ENCODE measurements at regions not wholly inside any gene's neighbourhood (a gene's known extent, or its start where the extent isn't known, plus 50 kb on each side); places are given as distances from the start of the nearest gene placed in this dataset.

DNA sequence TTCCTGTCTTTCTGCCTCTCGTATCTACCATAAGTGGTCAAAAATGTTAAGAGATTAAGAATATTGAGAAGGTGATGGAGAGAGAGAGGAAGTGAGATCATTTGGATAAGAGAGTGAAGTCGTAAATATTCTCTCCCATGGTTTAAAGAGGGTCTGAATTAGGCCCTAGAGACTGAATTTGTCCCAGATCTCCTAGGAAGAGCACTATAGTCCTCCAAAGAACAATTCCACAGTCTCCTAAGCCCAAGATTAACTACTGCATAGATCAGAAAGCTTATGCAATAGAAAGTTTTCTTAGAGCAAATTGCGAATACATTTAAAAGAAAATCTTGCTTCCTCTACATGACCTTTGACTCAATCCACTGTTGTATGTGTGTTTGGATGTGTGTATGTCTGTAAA, 598.8 kb downstream of the TUSC7 start:
- TF ChIP-seq, protein P1, sequence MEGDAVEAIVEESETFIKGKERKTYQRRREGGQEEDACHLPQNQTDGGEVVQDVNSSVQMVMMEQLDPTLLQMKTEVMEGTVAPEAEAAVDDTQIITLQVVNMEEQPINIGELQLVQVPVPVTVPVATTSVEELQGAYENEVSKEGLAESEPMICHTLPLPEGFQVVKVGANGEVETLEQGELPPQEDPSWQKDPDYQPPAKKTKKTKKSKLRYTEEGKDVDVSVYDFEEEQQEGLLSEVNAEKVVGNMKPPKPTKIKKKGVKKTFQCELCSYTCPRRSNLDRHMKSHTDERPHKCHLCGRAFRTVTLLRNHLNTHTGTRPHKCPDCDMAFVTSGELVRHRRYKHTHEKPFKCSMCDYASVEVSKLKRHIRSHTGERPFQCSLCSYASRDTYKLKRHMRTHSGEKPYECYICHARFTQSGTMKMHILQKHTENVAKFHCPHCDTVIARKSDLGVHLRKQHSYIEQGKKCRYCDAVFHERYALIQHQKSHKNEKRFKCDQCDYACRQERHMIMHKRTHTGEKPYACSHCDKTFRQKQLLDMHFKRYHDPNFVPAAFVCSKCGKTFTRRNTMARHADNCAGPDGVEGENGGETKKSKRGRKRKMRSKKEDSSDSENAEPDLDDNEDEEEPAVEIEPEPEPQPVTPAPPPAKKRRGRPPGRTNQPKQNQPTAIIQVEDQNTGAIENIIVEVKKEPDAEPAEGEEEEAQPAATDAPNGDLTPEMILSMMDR (conservative IDR thresholded peaks at IDR 0.05; ENCODE audit: low read depth in 2 of 2) = no peak
- TF ChIP-seq, protein P2, sequence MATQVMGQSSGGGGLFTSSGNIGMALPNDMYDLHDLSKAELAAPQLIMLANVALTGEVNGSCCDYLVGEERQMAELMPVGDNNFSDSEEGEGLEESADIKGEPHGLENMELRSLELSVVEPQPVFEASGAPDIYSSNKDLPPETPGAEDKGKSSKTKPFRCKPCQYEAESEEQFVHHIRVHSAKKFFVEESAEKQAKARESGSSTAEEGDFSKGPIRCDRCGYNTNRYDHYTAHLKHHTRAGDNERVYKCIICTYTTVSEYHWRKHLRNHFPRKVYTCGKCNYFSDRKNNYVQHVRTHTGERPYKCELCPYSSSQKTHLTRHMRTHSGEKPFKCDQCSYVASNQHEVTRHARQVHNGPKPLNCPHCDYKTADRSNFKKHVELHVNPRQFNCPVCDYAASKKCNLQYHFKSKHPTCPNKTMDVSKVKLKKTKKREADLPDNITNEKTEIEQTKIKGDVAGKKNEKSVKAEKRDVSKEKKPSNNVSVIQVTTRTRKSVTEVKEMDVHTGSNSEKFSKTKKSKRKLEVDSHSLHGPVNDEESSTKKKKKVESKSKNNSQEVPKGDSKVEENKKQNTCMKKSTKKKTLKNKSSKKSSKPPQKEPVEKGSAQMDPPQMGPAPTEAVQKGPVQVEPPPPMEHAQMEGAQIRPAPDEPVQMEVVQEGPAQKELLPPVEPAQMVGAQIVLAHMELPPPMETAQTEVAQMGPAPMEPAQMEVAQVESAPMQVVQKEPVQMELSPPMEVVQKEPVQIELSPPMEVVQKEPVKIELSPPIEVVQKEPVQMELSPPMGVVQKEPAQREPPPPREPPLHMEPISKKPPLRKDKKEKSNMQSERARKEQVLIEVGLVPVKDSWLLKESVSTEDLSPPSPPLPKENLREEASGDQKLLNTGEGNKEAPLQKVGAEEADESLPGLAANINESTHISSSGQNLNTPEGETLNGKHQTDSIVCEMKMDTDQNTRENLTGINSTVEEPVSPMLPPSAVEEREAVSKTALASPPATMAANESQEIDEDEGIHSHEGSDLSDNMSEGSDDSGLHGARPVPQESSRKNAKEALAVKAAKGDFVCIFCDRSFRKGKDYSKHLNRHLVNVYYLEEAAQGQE (IDR thresholded peaks at IDR 0.05; ENCODE audit: unreplicated experiment) = no peak

Measured in GM23338 (cell line).